K562 (cell line): ENCODE measurements at regions not wholly inside any gene's neighbourhood (a gene's known extent, or its start where the extent isn't known, plus 50 kb on each side); places are given as distances from the start of the nearest gene placed in this dataset.

Source experiments
- ATAC-seq: fragments of 200-7000 bp; cut with Tn5 transposase; 3 replicates; pipeline ENCODE4 v1.9.1; 2020; ENCODE audit warnings: moderate library complexity
- BruUV-seq: library from RNA; stranded (reverse); fragments of 400-500 nt; replicated peaks from 2 replicates; lab custom pipeline; 2021; lab: Mats Ljungman, UMichigan
- CTCF ChIA-PET: fragments of 300-600 bp; formaldehyde crosslinking; extraction: SDS; loops from one replicate; lab custom pipeline; 2021; ENCODE audit warnings: low intra/inter-chr PET ratio; lab: Yijun Ruan, JAX
- POLR2A ChIA-PET: fragments of 300-600, 350-650 bp; sonication (Branson Sonifier 250); formaldehyde crosslinking; extraction: SDS; loops from one replicate; lab custom pipeline; 2021; ENCODE audit warnings: antibody characterized with exemption, inconsistent platforms; lab: Yijun Ruan, JAX
- DNase-seq, 4 experiments: peaks; one replicate each; pipeline versions ENCODE4 v3.0.0 to v3.0.0-alpha.2; 2011 to 2018; ENCODE audit warnings: low spot score in 3 of 4, mixed read lengths in 3 of 4; ENCODE audit errors: extremely low read depth in 1 of 4
- FAIRE-seq: peaks from 2 replicates; lab custom pipeline; 2011; peaks lifted over from hg19 to GRCh38; lab: Jason Lieb, UNC
- H2AFZ ChIP-seq: 2 replicates; pipeline ENCODE4 v1.6.0; 2011; ENCODE audit warnings: low read depth, low read length, control low read depth, inconsistent platforms
- H3K27ac ChIP-seq: fragments of 200-600 bp; 3 replicates; pipeline ENCODE4 v1.8.0; 2011; ENCODE audit warnings: low read depth, mild to moderate bottlenecking, control low read depth, inconsistent platforms, low read length, moderate library complexity, mixed read lengths; ENCODE audit errors: extremely low read depth
- H3K27me3 ChIP-seq, 2 experiments: fragments of 300-600 bp in 1 of 2; 2 replicates in 1 of 2; 3 replicates in 1 of 2; pipeline versions ENCODE4 v1.6.0 to v1.8.0; 2011; ENCODE audit warnings: inconsistent platforms in 2 of 2, low read length in 2 of 2, mild to moderate bottlenecking in 1 of 2, mixed read lengths in 1 of 2, moderate library complexity in 1 of 2; ENCODE audit not compliant: control insufficient read depth in 2 of 2, insufficient read depth in 2 of 2
- H3K36me3 ChIP-seq: fragments of 300-600 bp; 3 replicates; pipeline ENCODE4 v1.8.0; 2011; ENCODE audit warnings: mild to moderate bottlenecking, low read length, inconsistent platforms; ENCODE audit not compliant: control insufficient read depth, insufficient read depth
- H3K4me1 ChIP-seq, 2 experiments: fragments of 200-600 bp in 1 of 2; replicated peaks in 1 of 2; 2 replicates in 1 of 2; 3 replicates in 1 of 2; pipeline versions ENCODE4 v1.5.1 to v1.8.0; 2011; ENCODE audit warnings: inconsistent platforms in 2 of 2, low read length in 2 of 2, mild to moderate bottlenecking in 1 of 2, mixed read lengths in 1 of 2, moderate library complexity in 1 of 2; ENCODE audit not compliant: control insufficient read depth in 2 of 2, insufficient read depth in 2 of 2
- H3K4me2 ChIP-seq: 2 replicates; pipeline ENCODE4 v1.6.1; 2011; ENCODE audit warnings: low read length, control low read depth, inconsistent platforms, mixed read lengths; ENCODE audit not compliant: insufficient read depth
- H3K4me3 ChIP-seq: fragments of 200-600 bp; sonication (generic), shearing (Covaris generic); 2 replicates; pipeline ENCODE4 v1.5.1; 2016; ENCODE audit warnings: control low read depth, inconsistent platforms
- H3K79me2 ChIP-seq: fragments of 200-600 bp; 3 replicates; pipeline ENCODE4 v1.8.0; 2011; ENCODE audit warnings: low read length, inconsistent platforms; ENCODE audit not compliant: control insufficient read depth, insufficient read depth
- H3K9ac ChIP-seq, 2 experiments: 2 replicates each; pipeline versions ENCODE4 v1.6.0 to v1.6.1; 2011; ENCODE audit warnings: low read depth in 2 of 2, low read length in 2 of 2, control low read depth in 1 of 2, inconsistent platforms in 1 of 2, mild to moderate bottlenecking in 1 of 2, mixed read lengths in 1 of 2; ENCODE audit not compliant: insufficient read depth in 1 of 2
- H3K9me1 ChIP-seq: one replicate; pipeline ENCODE4 v1.6.0; 2011; ENCODE audit warnings: inconsistent platforms, mild to moderate bottlenecking, low read length, moderate library complexity; ENCODE audit not compliant: control insufficient read depth, insufficient read depth
- H3K9me3 ChIP-seq: replicated peaks from 2 replicates; pipeline ENCODE4 v1.5.1; 2011; ENCODE audit warnings: low read depth, low read length, inconsistent platforms; ENCODE audit not compliant: control insufficient read depth, insufficient read depth
- H4K20me1 ChIP-seq: replicated peaks from 2 replicates; pipeline ENCODE4 v1.6.1; 2011; ENCODE audit warnings: low read length, inconsistent platforms, mixed read lengths; ENCODE audit not compliant: control insufficient read depth, insufficient read depth
- ATF3 ChIP-seq, 2 experiments: fragments of 450-650 bp in 1 of 2; sonication (generic) in 1 of 2; formaldehyde crosslinking in 1 of 2; IDR thresholded peaks in 1 of 2; conservative IDR thresholded peaks in 1 of 2; 2 replicates each; pipeline versions ENCODE4 v1.6.1 to v1.8.1; 2016 to 2023; ENCODE audit warnings: mild to moderate bottlenecking in 2 of 2, moderate library complexity in 2 of 2, inconsistent platforms in 1 of 2, missing genetic modification reagents in 1 of 2
- CEBPG ChIP-seq, 3 experiments: fragments of 200-800 bp in 1 of 3; sonication (Bioruptor generic) in 1 of 3; sonication (generic) in 1 of 3; formaldehyde crosslinking in 1 of 3; IDR thresholded peaks in 2 of 3; conservative IDR thresholded peaks in 1 of 3; 2 replicates each; pipeline versions ENCODE4 v1.6.1 to v1.8.0; 2016 to 2022; ENCODE audit warnings: missing compliant biosample characterization in 2 of 3, missing genetic modification characterization in 2 of 3, mild to moderate bottlenecking in 1 of 3, missing genetic modification reagents in 1 of 3
- SPI1 ChIP-seq: IDR thresholded peaks from 2 replicates; pipeline ENCODE4 v1.6.1; 2011; ENCODE audit warnings: low read depth, low read length, control low read depth, borderline replicate concordance
- USF2 ChIP-seq: sonication (generic); formaldehyde crosslinking; IDR thresholded peaks from 2 replicates; pipeline ENCODE4 v1.5.0; 2020; ENCODE audit warnings: missing genetic modification reagents
- in situ Hi-C: fragments of 300-500 bp; cut with MboI; formaldehyde crosslinking; loops from 4 replicates; pipeline ENCODE4 v1.15.0; 2018; ENCODE audit warnings: inconsistent platforms, mixed read lengths
- intact Hi-C: fragments of 100-400 bp; cut with micrococcal nuclease; formaldehyde crosslinking; loops from 2 replicates; pipeline ENCODE4 v1.14.2; 2022

- H3K27ac ChIP-seq, result no peak overlapping the region
- no peak for DNase-seq
Measured at GRCh38 chr15:56820333-56820732, 87.0 kb upstream of the ZNF280D start.

More at GRCh38 chr15:56820333-56820732, 87.0 kb upstream of the ZNF280D start:
- FAIRE-seq (no peak), ATAC-seq (no peak)
- Histone ChIP-seq H3K9me3 (no peaks in the 10 kb centered on the region), H3K4me2 (no peak overlapping the region), H3K4me3 (no peak overlapping the region), H3K9ac (no peak overlapping the region), H3K27me3 (no peaks in the 10 kb centered on the region), H2AFZ (no peak overlapping the region), H3K36me3 (no peaks in the 10 kb centered on the region), H3K79me2 (no peaks in the 10 kb centered on the region), H3K9me1 (no peaks in the 10 kb centered on the region), H4K20me1 (no peaks in the 10 kb centered on the region), H3K4me1 (peaks cover 0 to under 1% of the 10 kb centered on the region in 2 experiments; a peak in 3 of 5 replicates)
- ChIA-PET CTCF (interaction anchor here (1.1 kb wide), 1 partner anchor 327 kb away, joined by 5 read pairs; no protein-coding TSS in a partner anchor), POLR2A (no interaction called here)
- intact Hi-C loops (loop anchor here (5.0 to 10.0 kb wide), 6 partner anchors 97 to 704 kb away; partner anchors contain the start of gene TCF12), in situ Hi-C loops (loop anchor here (25.0 kb wide), 1 partner anchor 333 kb away; no protein-coding TSS in a partner anchor)
- TF ChIP-seq ATF3 (IDR thresholded peaks at IDR 0.05), result peak; percentile 33; the same call in 1 of the 2 replicates
- TF ChIP-seq ATF3 (CRISPR knock-in tag; conservative IDR thresholded peaks at IDR 0.05), result no peak
- no peak for TF ChIP-seq CEBPG (CRISPR knock-in tag; IDR thresholded peaks at IDR 0.05)
- TF ChIP-seq CEBPG (tag; conservative IDR thresholded peaks at IDR 0.05 in 1 of 2, IDR thresholded peaks at IDR 0.05 in 1 of 2), result 0 out of 4 replicates have a peak, but pooled peaks of 1 of the 2 experiments have one; percentile 20
- no peak for TF ChIP-seq USF2
- TF ChIP-seq SPI1, result peak; percentile 97
- no TSS peak for BruUV-seq
